GM12864 (cell line): ENCODE measurements at regions not wholly inside any gene's neighbourhood (a gene's known extent, or its start where the extent isn't known, plus 50 kb on each side); places are given as distances from the start of the nearest gene placed in this dataset.

ENCODE experiments used
- DNase-seq: peaks from one replicate; pipeline ENCODE4 v3.0.0-alpha.2; 2011; ENCODE audit warnings: low read depth
- H3K4me3 ChIP-seq: 2 replicates; pipeline ENCODE4 v1.5.1; 2011; ENCODE audit warnings: mild to moderate bottlenecking, low read depth, low read length, control low read depth
- CTCF ChIP-seq: IDR thresholded peaks from 2 replicates; pipeline ENCODE4 v1.5.1; 2011; ENCODE audit warnings: low read depth, mild to moderate bottlenecking, moderate library complexity, low read length, control low read depth, inconsistent platforms; ENCODE audit errors: missing control alignments

GRCh38 chr10:88200312-88201032 is 337.0 kb downstream of the PTEN start:
- TF ChIP-seq CTCF, result no peak
- H3K4me3 ChIP-seq, result no peak overlapping the region
- DNase-seq, result no peak

- DNase-seq, result no peak
- TF ChIP-seq CTCF, result no peak
- H3K4me3 ChIP-seq, result no peak overlapping the region
Observed at GRCh38 chr10:88205842-88206446, 342.5 kb downstream of the PTEN start.

- no peak for TF ChIP-seq CTCF
- H3K4me3 ChIP-seq, result no peak overlapping the region
- no peak for DNase-seq
Observed at GRCh38 chr10:88207121-88207546, 343.7 kb downstream of the PTEN start.

GRCh38 chr10:88209231-88209630 is 345.8 kb downstream of the PTEN start:
- no peak for DNase-seq
- no peak for TF ChIP-seq CTCF
- no peak overlapping the region for H3K4me3 ChIP-seq

GRCh38 chr10:88209837-88210561 is 346.6 kb downstream of the PTEN start:
- no peak for TF ChIP-seq CTCF
- DNase-seq, result no peak
- H3K4me3 ChIP-seq, result no peak overlapping the region

GRCh38 chr10:88211230-88211629 is 347.8 kb downstream of the PTEN start:
- H3K4me3 ChIP-seq, result no peak overlapping the region
- no peak for TF ChIP-seq CTCF
- DNase-seq, result no peak
